ENCODE measurements at regions not wholly inside any gene's neighbourhood (a gene's known extent, or its start where the extent isn't known, plus 50 kb on each side); places are given as distances from the start of the nearest gene placed in this dataset.

DNA sequence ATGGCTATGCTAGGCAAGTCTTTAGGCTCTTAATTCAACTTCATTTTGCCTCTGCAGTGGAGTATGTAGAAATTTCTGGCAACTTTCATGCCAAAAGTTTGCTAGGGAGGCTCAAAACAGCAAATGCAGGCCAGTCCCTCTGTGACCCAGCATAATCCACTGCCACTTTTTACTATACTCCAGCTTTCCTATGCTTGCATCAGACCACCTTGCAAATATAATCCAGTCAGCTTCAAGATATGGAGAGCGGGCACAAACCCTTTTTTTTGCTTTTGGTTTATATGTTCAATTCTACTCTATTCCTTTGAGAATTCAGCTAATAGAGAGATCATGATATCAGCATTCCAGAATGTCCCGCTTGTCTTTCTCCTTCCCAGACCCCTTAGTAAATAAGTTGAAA, 192.0 kb upstream of the PABPC4L start:
- Histone ChIP-seq H3K4me1 (no peaks in the 10 kb centered on the region), H3K9me3 (no peaks in the 10 kb centered on the region), H3K36me3 (no peaks in the 10 kb centered on the region), H3K27me3 (no peaks in the 10 kb centered on the region), H3K4me3 (no peak overlapping the region), H3K27ac (no peak overlapping the region)
- DNase-seq (no peak), ATAC-seq (no peak)
- intact Hi-C loops (cut with DNase I; ENCODE audit: low total_unique reads) = no loop called here
- in situ Hi-C loops (cut with MboI; ENCODE audit: low sequenced_read_pairs in 4 of 4) = no loop called here
- no peak for TF ChIP-seq POLR2A (IDR thresholded peaks at IDR 0.05)
- TF ChIP-seq, protein P1, sequence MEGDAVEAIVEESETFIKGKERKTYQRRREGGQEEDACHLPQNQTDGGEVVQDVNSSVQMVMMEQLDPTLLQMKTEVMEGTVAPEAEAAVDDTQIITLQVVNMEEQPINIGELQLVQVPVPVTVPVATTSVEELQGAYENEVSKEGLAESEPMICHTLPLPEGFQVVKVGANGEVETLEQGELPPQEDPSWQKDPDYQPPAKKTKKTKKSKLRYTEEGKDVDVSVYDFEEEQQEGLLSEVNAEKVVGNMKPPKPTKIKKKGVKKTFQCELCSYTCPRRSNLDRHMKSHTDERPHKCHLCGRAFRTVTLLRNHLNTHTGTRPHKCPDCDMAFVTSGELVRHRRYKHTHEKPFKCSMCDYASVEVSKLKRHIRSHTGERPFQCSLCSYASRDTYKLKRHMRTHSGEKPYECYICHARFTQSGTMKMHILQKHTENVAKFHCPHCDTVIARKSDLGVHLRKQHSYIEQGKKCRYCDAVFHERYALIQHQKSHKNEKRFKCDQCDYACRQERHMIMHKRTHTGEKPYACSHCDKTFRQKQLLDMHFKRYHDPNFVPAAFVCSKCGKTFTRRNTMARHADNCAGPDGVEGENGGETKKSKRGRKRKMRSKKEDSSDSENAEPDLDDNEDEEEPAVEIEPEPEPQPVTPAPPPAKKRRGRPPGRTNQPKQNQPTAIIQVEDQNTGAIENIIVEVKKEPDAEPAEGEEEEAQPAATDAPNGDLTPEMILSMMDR (IDR thresholded peaks at IDR 0.05 in 4 of 5, conservative IDR thresholded peaks at IDR 0.05 in 1 of 5) = no peak

DNA sequence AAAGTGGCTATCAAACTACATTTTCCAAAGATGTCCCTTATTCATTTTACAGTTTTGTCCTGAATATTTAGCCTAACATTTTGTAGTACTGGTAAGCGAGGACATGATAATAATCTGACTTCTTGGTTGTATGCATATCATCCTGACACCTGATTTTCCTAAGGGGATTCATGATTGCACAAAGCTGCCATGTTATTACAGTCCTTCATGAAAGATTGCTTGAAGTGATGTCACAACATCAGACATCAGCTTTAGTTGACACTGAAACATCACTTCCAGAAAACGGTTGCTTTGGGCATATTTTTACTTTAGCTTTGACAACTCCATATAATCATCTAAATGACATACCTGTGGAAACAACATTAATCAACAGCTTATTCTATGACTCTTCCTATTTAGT, 188.7 kb upstream of the PABPC4L start:
- no peak for TF ChIP-seq POLR2A (IDR thresholded peaks at IDR 0.05)
- TF ChIP-seq, protein P1 (IDR thresholded peaks at IDR 0.05 in 4 of 5, conservative IDR thresholded peaks at IDR 0.05 in 1 of 5) = no peak

DNA sequence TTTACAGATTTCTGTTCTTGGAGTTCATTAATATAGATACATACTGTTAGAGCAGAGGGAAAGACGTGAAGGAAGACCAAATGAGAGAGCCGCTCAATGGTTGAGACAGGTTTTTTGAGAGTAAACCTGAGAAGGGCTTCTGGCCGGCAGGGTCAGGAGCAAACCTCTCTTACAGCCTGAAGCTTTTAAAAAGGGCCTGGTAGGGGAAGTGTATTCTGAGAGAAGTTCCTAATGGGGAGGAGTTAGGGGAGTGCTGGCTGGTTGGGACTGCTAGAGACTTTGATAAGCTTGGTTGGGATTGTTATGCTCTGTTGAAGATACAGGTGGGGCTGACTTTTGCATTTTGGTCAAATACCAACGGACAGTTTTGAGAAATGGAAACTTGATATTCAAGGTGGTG, 186.8 kb upstream of the PABPC4L start:
- Histone ChIP-seq H3K4me3 (no peak overlapping the region), H3K27me3 (no peaks in the 10 kb centered on the region), H3K4me1 (no peaks in the 10 kb centered on the region), H3K27ac (no peak overlapping the region), H3K36me3 (no peaks in the 10 kb centered on the region), H3K9me3 (no peaks in the 10 kb centered on the region)
- in situ Hi-C loops (cut with MboI; ENCODE audit: low sequenced_read_pairs in 4 of 4) (no loop called here), intact Hi-C loops (cut with DNase I; ENCODE audit: low total_unique reads) (no loop called here)
- DNase-seq (no peak), ATAC-seq (no peak)
- no peak for TF ChIP-seq POLR2A (IDR thresholded peaks at IDR 0.05)
- TF ChIP-seq, protein P1 (IDR thresholded peaks at IDR 0.05 in 4 of 5, conservative IDR thresholded peaks at IDR 0.05 in 1 of 5) = no peak

More for the DNA sequence above, 188.7 kb upstream of the PABPC4L start:
- intact Hi-C loops (cut with DNase I; ENCODE audit: low total_unique reads) = no loop called here
- in situ Hi-C loops (cut with MboI; ENCODE audit: low sequenced_read_pairs in 4 of 4) = no loop called here
- Histone ChIP-seq H3K27ac (no peak overlapping the region), H3K9me3 (no peaks in the 10 kb centered on the region), H3K27me3 (no peaks in the 10 kb centered on the region), H3K4me1 (no peaks in the 10 kb centered on the region), H3K4me3 (no peak overlapping the region), H3K36me3 (no peaks in the 10 kb centered on the region)
- DNase-seq = no peak
- no peak for ATAC-seq

- in situ Hi-C loops (cut with MboI; ENCODE audit: low sequenced_read_pairs in 4 of 4) (no loop called here), intact Hi-C loops (cut with DNase I; ENCODE audit: low total_unique reads) (no loop called here)
- no peaks in the 10 kb centered on the region for H3K36me3 ChIP-seq
- no peaks in the 10 kb centered on the region for H3K4me1 ChIP-seq
- DNase-seq (no peak), ATAC-seq (no peak)
- H3K27me3 ChIP-seq = no peaks in the 10 kb centered on the region
- H3K4me3 ChIP-seq = no peak overlapping the region
- TF ChIP-seq POLR2A (IDR thresholded peaks at IDR 0.05) = no peak
- TF ChIP-seq, protein P1 (IDR thresholded peaks at IDR 0.05 in 4 of 5, conservative IDR thresholded peaks at IDR 0.05 in 1 of 5) = no peak
- H3K27ac ChIP-seq = no peak overlapping the region
- no peaks in the 10 kb centered on the region for H3K9me3 ChIP-seq
Measured at GRCh38 chr4:134382478-134383227, 181.1 kb upstream of the PABPC4L start.

- intact Hi-C loops (cut with DNase I; ENCODE audit: low total_unique reads) (no loop called here), in situ Hi-C loops (cut with MboI; ENCODE audit: low sequenced_read_pairs in 4 of 4) (no loop called here)
- Histone ChIP-seq H3K36me3 (no peaks in the 10 kb centered on the region), H3K27me3 (no peaks in the 10 kb centered on the region), H3K4me3 (no peak overlapping the region), H3K27ac (no peak overlapping the region), H3K4me1 (no peaks in the 10 kb centered on the region), H3K9me3 (no peaks in the 10 kb centered on the region)
- TF ChIP-seq POLR2A (IDR thresholded peaks at IDR 0.05) = no peak
- TF ChIP-seq, protein P1 (IDR thresholded peaks at IDR 0.05 in 4 of 5, conservative IDR thresholded peaks at IDR 0.05 in 1 of 5) = no peak
- ATAC-seq (no peak), DNase-seq (no peak)
Measured at GRCh38 chr4:134375775-134376174, 174.2 kb upstream of the PABPC4L start.

Data from gastrocnemius medialis (tissue), 4 donors.